IMR-90 (cell line): ENCODE measurements at regions not wholly inside any gene's neighbourhood (a gene's known extent, or its start where the extent isn't known, plus 50 kb on each side); places are given as distances from the start of the nearest gene placed in this dataset.

Experiments used
- ATAC-seq: fragments of 200-7000 bp; cut with Tn5 transposase; 2 replicates; pipeline ENCODE4 v1.9.1; 2020; ENCODE audit warnings: low read depth, mild to moderate bottlenecking, moderate library complexity
- BruUV-seq: library from RNA; stranded (reverse); fragments of 400-500 nt; replicated peaks from 2 replicates; lab custom pipeline; 2021; lab: Mats Ljungman, UMichigan
- CTCF ChIA-PET: fragments of 300-600 bp; formaldehyde crosslinking; extraction: SDS; loops from one replicate; lab custom pipeline; 2021; ENCODE audit warnings: antibody characterized with exemption; lab: Yijun Ruan, JAX
- POLR2A ChIA-PET: fragments of 300-600 bp; sonication (Branson Sonifier 250); formaldehyde crosslinking; loops from one replicate; lab custom pipeline; 2022; ENCODE audit warnings: antibody characterized with exemption; ENCODE audit not compliant: unreplicated experiment; lab: Charles Lee
- DNase-seq: peaks from one replicate; pipeline ENCODE4 v3.0.0; 2013
- H2AFZ ChIP-seq: replicated peaks from 2 replicates; pipeline ENCODE3; 2013; ENCODE audit warnings: low read length, mild to moderate bottlenecking; ENCODE audit not compliant: poor library complexity
- H2AK5ac ChIP-seq: 2 replicates; pipeline ENCODE4 v1.6.1; 2013; ENCODE audit warnings: low read depth, low read length, inconsistent platforms
- H2AK9ac ChIP-seq: replicated peaks from 2 replicates; pipeline ENCODE3; 2013; ENCODE audit warnings: mild to moderate bottlenecking, low read depth, low read length, moderate library complexity; ENCODE audit not compliant: poor library complexity
- H2BK120ac ChIP-seq: 2 replicates; pipeline ENCODE4 v1.6.1; 2013; ENCODE audit warnings: low read depth, low read length, inconsistent platforms
- H2BK15ac ChIP-seq: 3 replicates; pipeline ENCODE4 v1.6.1; 2013; ENCODE audit warnings: low read depth, low read length, inconsistent platforms
- H2BK20ac ChIP-seq: 2 replicates; pipeline ENCODE4 v1.6.1; 2013; ENCODE audit warnings: low read depth, mild to moderate bottlenecking, inconsistent platforms, low read length, moderate library complexity
- H2BK5ac ChIP-seq: 2 replicates; pipeline ENCODE4 v1.6.1; 2013; ENCODE audit warnings: mild to moderate bottlenecking, low read depth, low read length, inconsistent platforms; ENCODE audit not compliant: poor library complexity, severe bottlenecking
- H3K14ac ChIP-seq: replicated peaks from 2 replicates; pipeline ENCODE4 v1.6.1; 2013; ENCODE audit warnings: low read depth, low read length, inconsistent platforms
- H3K18ac ChIP-seq: 2 replicates; pipeline ENCODE4 v1.6.1; 2013; ENCODE audit warnings: low read depth, low read length, control low read depth
- H3K23ac ChIP-seq: 2 replicates; pipeline ENCODE4 v1.6.1; 2013; ENCODE audit warnings: low read depth, low read length, inconsistent platforms
- H3K27ac ChIP-seq: 2 replicates; pipeline ENCODE4 v1.5.1; 2013; ENCODE audit warnings: mild to moderate bottlenecking, control low read depth, low read length; ENCODE audit not compliant: insufficient read depth
- H3K27me3 ChIP-seq: 2 replicates; pipeline ENCODE4 v1.6.1; 2013; ENCODE audit warnings: low read length; ENCODE audit not compliant: control insufficient read depth, insufficient read depth
- H3K36me3 ChIP-seq: 2 replicates; pipeline ENCODE4 v1.6.1; 2013; ENCODE audit warnings: low read length, mixed read lengths; ENCODE audit not compliant: control insufficient read depth, insufficient read depth
- H3K4ac ChIP-seq: 2 replicates; pipeline ENCODE4 v1.6.1; 2013; ENCODE audit warnings: low read depth, low read length, inconsistent platforms
- H3K4me1 ChIP-seq: 2 replicates; pipeline ENCODE4 v1.6.1; 2013; ENCODE audit warnings: low read length, mixed read lengths; ENCODE audit not compliant: control insufficient read depth, insufficient read depth
- H3K4me2 ChIP-seq: 2 replicates; pipeline ENCODE4 v1.6.1; 2013; ENCODE audit warnings: low read depth, mild to moderate bottlenecking, control low read depth, low read length, moderate library complexity
- H3K4me3 ChIP-seq: 2 replicates; pipeline ENCODE4 v1.5.1; 2013; ENCODE audit warnings: low read depth, mild to moderate bottlenecking, control low read depth, low read length, moderate library complexity; ENCODE audit not compliant: insufficient read depth
- H3K56ac ChIP-seq: 2 replicates; pipeline ENCODE4 v1.6.1; 2013; ENCODE audit warnings: low read length, inconsistent platforms; ENCODE audit not compliant: insufficient read depth; ENCODE audit errors: extremely low read depth
- H3K79me1 ChIP-seq, 2 experiments: 2 replicates each; pipeline ENCODE4 v1.6.1; 2013; ENCODE audit warnings: low read length in 2 of 2, inconsistent platforms in 1 of 2, low read depth in 1 of 2
- H3K9ac ChIP-seq: 2 replicates; pipeline ENCODE4 v1.6.1; 2013; ENCODE audit warnings: low read depth, low read length, control low read depth
- H3K9me1 ChIP-seq: 2 replicates; pipeline ENCODE4 v1.6.1; 2013; ENCODE audit warnings: low read length, inconsistent platforms; ENCODE audit not compliant: insufficient read depth
- H3K9me3 ChIP-seq: 2 replicates; pipeline ENCODE4 v1.6.1; 2013; ENCODE audit warnings: low read length; ENCODE audit not compliant: control insufficient read depth, insufficient read depth
- H4K20me1 ChIP-seq: 2 replicates; pipeline ENCODE4 v1.6.1; 2013; ENCODE audit warnings: low read length, inconsistent platforms; ENCODE audit not compliant: insufficient read depth
- H4K5ac ChIP-seq: 2 replicates; pipeline ENCODE4 v1.6.1; 2013; ENCODE audit warnings: mild to moderate bottlenecking, low read depth, low read length, control low read depth
- H4K8ac ChIP-seq, 2 experiments: 2 replicates each; pipeline ENCODE4 v1.6.1; 2013; ENCODE audit warnings: low read depth in 2 of 2, low read length in 2 of 2, control low read depth in 1 of 2, inconsistent platforms in 1 of 2
- H4K91ac ChIP-seq: 2 replicates; pipeline ENCODE4 v1.6.1; 2013; ENCODE audit warnings: low read depth, low read length, inconsistent platforms; ENCODE audit not compliant: insufficient read depth
- BHLHE40 ChIP-seq: fragments of 150-350 bp; IDR thresholded peaks from 2 replicates; pipeline ENCODE4 v1.6.1; 2016; ENCODE audit warnings: mild to moderate bottlenecking, low read depth, low read length
- CHD1 ChIP-seq: IDR thresholded peaks from 2 replicates; pipeline ENCODE4 v1.6.1; 2012; ENCODE audit warnings: low read depth, low read length, improper control_type of control experiment
- FOS ChIP-seq: fragments of 150-350 bp; IDR thresholded peaks from 2 replicates; pipeline ENCODE4 v1.6.1; 2016; ENCODE audit warnings: low read depth, low read length
- MAFK ChIP-seq: IDR thresholded peaks from 2 replicates; pipeline ENCODE4 v1.6.1; 2012; ENCODE audit warnings: low read depth, low read length, improper control_type of control experiment
- MAZ ChIP-seq: IDR thresholded peaks from 2 replicates; pipeline ENCODE4 v1.6.1; 2012; ENCODE audit warnings: low read depth, mild to moderate bottlenecking, low read length, improper control_type of control experiment, moderate library complexity, borderline replicate concordance
- MXI1 ChIP-seq: IDR thresholded peaks from 2 replicates; pipeline ENCODE4 v1.6.1; 2012; ENCODE audit warnings: low read depth, mild to moderate bottlenecking, low read length, moderate library complexity, borderline replicate concordance
- NFE2L2 ChIP-seq: fragments of 150-350 bp; IDR thresholded peaks from 2 replicates; pipeline ENCODE4 v1.6.1; 2016; ENCODE audit warnings: low read depth, mild to moderate bottlenecking, low read length
- POLR2A ChIP-seq: IDR thresholded peaks from 2 replicates; pipeline ENCODE4 v1.6.1; 2012; ENCODE audit warnings: mild to moderate bottlenecking, low read depth, low read length
- RAD21 ChIP-seq: IDR thresholded peaks from 2 replicates; pipeline ENCODE4 v1.6.1; 2012; ENCODE audit warnings: low read length, improper control_type of control experiment
- RCOR1 ChIP-seq: IDR thresholded peaks from 2 replicates; pipeline ENCODE4 v1.6.1; 2012; ENCODE audit warnings: mild to moderate bottlenecking, low read length, improper control_type of control experiment; ENCODE audit not compliant: insufficient replicate concordance
- RFX5 ChIP-seq: IDR thresholded peaks from 2 replicates; pipeline ENCODE4 v1.8.0; 2012; ENCODE audit warnings: low read depth, mild to moderate bottlenecking, low read length, moderate library complexity
- dilution Hi-C: fragments of 300-500 bp; cut with HindIII; formaldehyde crosslinking; loops from one replicate; pipeline ENCODE4 v1.14.3; 2018; ENCODE audit warnings: low sequenced_read_pairs; ENCODE audit not compliant: unreplicated experiment
- in situ Hi-C: fragments of 300-500 bp; cut with MboI; formaldehyde crosslinking; loops from 3 replicates; pipeline ENCODE4 v1.14.3; 2019; ENCODE audit warnings: low sequenced_read_pairs, inconsistent platforms, mixed read lengths
- intact Hi-C: fragments of 100-400 bp; cut with micrococcal nuclease; formaldehyde crosslinking; loops from 2 replicates; pipeline ENCODE4 v1.10.0; 2022
- TF ChIP-seq, protein P1 (sequence below): fragments of 150-350 bp; IDR thresholded peaks from 2 replicates; pipeline ENCODE4 v1.6.1; 2016; ENCODE audit warnings: low read depth, mild to moderate bottlenecking, low read length, moderate library complexity, borderline replicate concordance
- TF ChIP-seq, protein P2 (sequence below): fragments of 150-350 bp; IDR thresholded peaks from 2 replicates; pipeline ENCODE4 v1.6.1; 2017; ENCODE audit warnings: mild to moderate bottlenecking, antibody characterized with exemption, low read length, low read depth

DNA sequence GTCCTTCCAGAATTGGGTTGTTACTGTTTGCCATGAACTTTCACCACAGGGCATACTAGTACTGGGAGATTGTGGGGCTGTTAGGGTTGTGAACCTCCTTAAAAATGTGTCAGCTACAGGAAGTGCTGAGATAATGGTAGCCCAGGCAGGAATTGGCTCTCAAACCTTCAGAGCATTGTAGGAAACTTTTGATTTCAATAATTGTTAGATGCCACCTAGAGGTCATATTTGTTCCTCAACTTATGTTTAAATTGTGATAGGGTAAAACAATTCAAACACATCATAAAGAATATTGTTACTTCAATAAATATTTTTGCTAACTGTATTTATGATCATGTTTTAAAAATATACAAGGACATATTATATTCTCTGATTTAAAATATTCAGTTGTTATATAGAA is 594.6 kb downstream of the ADCYAP1 start:
- in situ Hi-C loops, result no loop called here
- no peak overlapping the region for H3K18ac ChIP-seq
- no peak overlapping the region for H3K23ac ChIP-seq
- no peak overlapping the region for H4K5ac ChIP-seq
- H3K9ac ChIP-seq, result no peak overlapping the region
- H3K9me3 ChIP-seq, result peaks cover 21% of the 10 kb centered on the region
- H2AK5ac ChIP-seq, result no peak overlapping the region
- H3K4me3 ChIP-seq, result no peak overlapping the region
- CTCF ChIA-PET, result no interaction called here
- dilution Hi-C loops, result no loop called here
- no peak overlapping the region for H4K8ac ChIP-seq
- no peaks in the 10 kb centered on the region for H4K20me1 ChIP-seq
- H2AFZ ChIP-seq, result no peak overlapping the region
- H3K79me1 ChIP-seq, result no peaks in the 10 kb centered on the region
- BruUV-seq, result no TSS peak
- no peak overlapping the region for H4K91ac ChIP-seq
- POLR2A ChIA-PET, result no interaction called here
- H3K56ac ChIP-seq, result no peak overlapping the region
- intact Hi-C loops, result no loop called here
- no peaks in the 10 kb centered on the region for H3K27me3 ChIP-seq
- no peaks in the 10 kb centered on the region for H3K9me1 ChIP-seq
- no peak for TF ChIP-seq MXI1
- TF ChIP-seq, protein P1, sequence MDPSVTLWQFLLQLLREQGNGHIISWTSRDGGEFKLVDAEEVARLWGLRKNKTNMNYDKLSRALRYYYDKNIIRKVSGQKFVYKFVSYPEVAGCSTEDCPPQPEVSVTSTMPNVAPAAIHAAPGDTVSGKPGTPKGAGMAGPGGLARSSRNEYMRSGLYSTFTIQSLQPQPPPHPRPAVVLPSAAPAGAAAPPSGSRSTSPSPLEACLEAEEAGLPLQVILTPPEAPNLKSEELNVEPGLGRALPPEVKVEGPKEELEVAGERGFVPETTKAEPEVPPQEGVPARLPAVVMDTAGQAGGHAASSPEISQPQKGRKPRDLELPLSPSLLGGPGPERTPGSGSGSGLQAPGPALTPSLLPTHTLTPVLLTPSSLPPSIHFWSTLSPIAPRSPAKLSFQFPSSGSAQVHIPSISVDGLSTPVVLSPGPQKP, result no peak
- no peak for TF ChIP-seq MAZ
- TF ChIP-seq NFE2L2, result no peak
- TF ChIP-seq FOS, result no peak
- TF ChIP-seq RCOR1, result no peak
- no peak for TF ChIP-seq MAFK
- no peak for TF ChIP-seq BHLHE40
- TF ChIP-seq, protein P2, sequence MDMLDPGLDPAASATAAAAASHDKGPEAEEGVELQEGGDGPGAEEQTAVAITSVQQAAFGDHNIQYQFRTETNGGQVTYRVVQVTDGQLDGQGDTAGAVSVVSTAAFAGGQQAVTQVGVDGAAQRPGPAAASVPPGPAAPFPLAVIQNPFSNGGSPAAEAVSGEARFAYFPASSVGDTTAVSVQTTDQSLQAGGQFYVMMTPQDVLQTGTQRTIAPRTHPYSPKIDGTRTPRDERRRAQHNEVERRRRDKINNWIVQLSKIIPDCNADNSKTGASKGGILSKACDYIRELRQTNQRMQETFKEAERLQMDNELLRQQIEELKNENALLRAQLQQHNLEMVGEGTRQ, result no peak
- TF ChIP-seq CHD1, result no peak
- no peak for TF ChIP-seq POLR2A
- TF ChIP-seq RAD21, result no peak
- TF ChIP-seq RFX5, result no peak
- no peaks in the 10 kb centered on the region for H3K36me3 ChIP-seq
- no peak overlapping the region for H2BK120ac ChIP-seq
- H3K4me1 ChIP-seq, result no peaks in the 10 kb centered on the region
- H2AK9ac ChIP-seq, result no peak overlapping the region
- H3K14ac ChIP-seq, result no peak overlapping the region
- no peak overlapping the region for H3K4me2 ChIP-seq
- H2BK15ac ChIP-seq, result no peak overlapping the region
- ATAC-seq, result no peak
- no peak for DNase-seq
- no peak overlapping the region for H3K4ac ChIP-seq
- no peak overlapping the region for H2BK5ac ChIP-seq
- H2BK20ac ChIP-seq, result no peak overlapping the region
- H3K27ac ChIP-seq, result no peak overlapping the region
